Sigmoid colon (tissue), 6 donors: ENCODE measurements at regions not wholly inside any gene's neighbourhood (a gene's known extent, or its start where the extent isn't known, plus 50 kb on each side); places are given as distances from the start of the nearest gene placed in this dataset.
"Not testable (repeated sequence)": the region's sequence is repeated elsewhere in the genome, so short reads cannot be mapped to it uniquely, and the experiment has no call there.

ENCODE experiments used
- DNase-seq: peaks from one replicate; pipeline ENCODE4 v3.0.0-alpha.2; 2019
- H3K27ac ChIP-seq, 4 donors: fragments of 200-600 bp; sonication (generic); one replicate each; pipeline ENCODE4 v1.5.1; 2016 to 2019; ENCODE audit warnings: mild to moderate bottlenecking in 1 of 4
- H3K27me3 ChIP-seq, 3 donors: fragments of 200-600 bp; sonication (generic); one replicate each; pipeline ENCODE4 v1.5.1; 2019; ENCODE audit warnings: mild to moderate bottlenecking in 1 of 3
- H3K36me3 ChIP-seq, 4 donors: fragments of 200-600 bp; sonication (generic); one replicate each; pipeline ENCODE4 v1.5.1; 2016 to 2019
- H3K4me1 ChIP-seq, 4 donors: fragments of 200-600 bp; sonication (generic); one replicate each; pipeline ENCODE4 v1.5.1; 2017 to 2019
- H3K4me3 ChIP-seq, 4 donors: fragments of 200-600 bp; sonication (generic); one replicate each; pipeline ENCODE4 v1.5.1; 2017 to 2019; ENCODE audit warnings: mild to moderate bottlenecking in 2 of 4, moderate library complexity in 1 of 4
- H3K9me3 ChIP-seq, 4 donors: fragments of 200-600 bp in 3 of 4; sonication (generic) in 3 of 4; one replicate each; pipeline versions ENCODE4 v1.5.1 to v1.6.1; 2013 to 2019
- CTCF ChIP-seq, 4 experiments: fragments of 450-650 bp in 3 of 4; fragments of 200-600 bp in 1 of 4; IDR thresholded peaks; one replicate each; pipeline ENCODE4 v1.5.1; 2016 to 2019; ENCODE audit warnings: antibody characterized with exemption in 4 of 4, mild to moderate bottlenecking in 3 of 4, moderate library complexity in 2 of 4
- EP300 ChIP-seq, 4 donors: sonication (generic); formaldehyde crosslinking; IDR thresholded peaks; one replicate each; pipeline ENCODE4 v1.6.1; 2017; ENCODE audit warnings: antibody characterized with exemption in 4 of 4
- POLR2A ChIP-seq, 2 donors: fragments of 450-650 bp; IDR thresholded peaks; one replicate each; pipeline ENCODE4 v1.6.1; 2016; ENCODE audit warnings: antibody characterized with exemption in 2 of 2, mild to moderate bottlenecking in 2 of 2, moderate library complexity in 2 of 2
- POLR2AphosphoS5 ChIP-seq, 4 donors: sonication (generic); formaldehyde crosslinking; IDR thresholded peaks; one replicate each; pipeline ENCODE4 v1.6.1; 2017; ENCODE audit warnings: antibody characterized with exemption in 4 of 4
- WGBS, 2 donors: extraction: QIAGEN DNeasy Blood & Tissue Kit; methylation state at CpG; one replicate each; pipeline ENCODE4 v1.1.7; 2013; 5-methylcytosine and 5-hydroxymethylcytosine counted together
- intact Hi-C: fragments of 100-400 bp; cut with DNase I; formaldehyde crosslinking; loops from one replicate; pipeline ENCODE4 v1.15.1; 2023
- donor health status: healthy with polysubstance abuse.
- donor health status: healthy.

GRCh38 chr10:6795541-6795940 lies 215.5 kb upstream of the PRKCQ start:
- Histone ChIP-seq H3K36me3 (no peaks in the 10 kb centered on the region), H3K9me3 (no peaks in the 10 kb centered on the region), H3K4me1 (no peaks in the 10 kb centered on the region), H3K4me3 (no peak overlapping the region), H3K27me3 (no peaks in the 10 kb centered on the region), H3K27ac (no peak overlapping the region)
- intact Hi-C loops: no loop called here
- no peak for DNase-seq
- TF ChIP-seq POLR2AphosphoS5 (IDR thresholded peaks at IDR 0.05) (no peak), EP300 (IDR thresholded peaks at IDR 0.05) (no peak)
- WGBS, 2 donors: 86 to 89% methylated on average over 6 of the region's 6 CpGs

- H3K36me3 ChIP-seq, H3K4me3 ChIP-seq, H3K27ac ChIP-seq, intact Hi-C loops, H3K27me3 ChIP-seq, DNase-seq, H3K9me3 ChIP-seq, H3K4me1 ChIP-seq: not testable (repeated sequence)
- 60 to 61% methylated on average over 6 of the region's 10 CpGs for WGBS, 2 donors
Observed at GRCh38 chr10:6794841-6795240, 214.8 kb upstream of the PRKCQ start.

- H3K4me3 ChIP-seq: no peak overlapping the region
- TF ChIP-seq POLR2A (IDR thresholded peaks at IDR 0.05) (no peak), CTCF (IDR thresholded peaks at IDR 0.05) (no peak), EP300 (IDR thresholded peaks at IDR 0.05) (no peak), POLR2AphosphoS5 (IDR thresholded peaks at IDR 0.05) (no peak)
- 78 to 83% methylated on average over 10 of the region's 10 CpGs for WGBS, 2 donors
- H3K27me3 ChIP-seq: no peaks in the 10 kb centered on the region
- no peaks in the 10 kb centered on the region for H3K9me3 ChIP-seq
- intact Hi-C loops: no loop called here
- no peaks in the 10 kb centered on the region for H3K4me1 ChIP-seq
- no peak for DNase-seq
- H3K27ac ChIP-seq: no peak overlapping the region
- H3K36me3 ChIP-seq: no peaks in the 10 kb centered on the region
Observed at GRCh38 chr10:6794441-6794840, 214.4 kb upstream of the PRKCQ start.

GRCh38 chr10:6788731-6789130 lies 208.7 kb upstream of the PRKCQ start:
- 70 to 82% methylated on average over 7 of the region's 7 CpGs for WGBS, 2 donors
- no peaks in the 10 kb centered on the region for H3K9me3 ChIP-seq
- no peak for DNase-seq
- H3K4me3 ChIP-seq: no peak overlapping the region
- intact Hi-C loops: loop anchor here (5.0 kb wide), 1 partner anchor 629 kb away; no protein-coding TSS in a partner anchor
- TF ChIP-seq POLR2A (IDR thresholded peaks at IDR 0.05) (no peak), POLR2AphosphoS5 (IDR thresholded peaks at IDR 0.05) (no peak), EP300 (IDR thresholded peaks at IDR 0.05) (no peak), CTCF (IDR thresholded peaks at IDR 0.05) (no peak)
- H3K36me3 ChIP-seq: no peaks in the 10 kb centered on the region
- peaks cover 0 to 12% (median 5%) of the 10 kb centered on the region in 4 donors for H3K4me1 ChIP-seq
- no peaks in the 10 kb centered on the region for H3K27me3 ChIP-seq
- no peak overlapping the region for H3K27ac ChIP-seq

- Histone ChIP-seq H3K27ac (no peak overlapping the region), H3K4me1 (peaks cover 0 to 12% (median 5%) of the 10 kb centered on the region in 4 donors), H3K9me3 (no peaks in the 10 kb centered on the region), H3K27me3 (no peaks in the 10 kb centered on the region), H3K36me3 (no peaks in the 10 kb centered on the region), H3K4me3 (no peak overlapping the region)
- 77 to 89% methylated on average over 5 of the region's 5 CpGs for WGBS, 2 donors
- DNase-seq: no peak
- intact Hi-C loops: loop anchor here (5.0 kb wide), 1 partner anchor 629 kb away; no protein-coding TSS in a partner anchor
- no peak for TF ChIP-seq POLR2AphosphoS5 (IDR thresholded peaks at IDR 0.05)
- TF ChIP-seq EP300 (IDR thresholded peaks at IDR 0.05): no peak
Observed at GRCh38 chr10:6788231-6788630, 208.2 kb upstream of the PRKCQ start.

- intact Hi-C loops: loop anchor here (5.0 kb wide), 1 partner anchor 630 kb away; no protein-coding TSS in a partner anchor
- no peaks in the 10 kb centered on the region for H3K27me3 ChIP-seq
- no peaks in the 10 kb centered on the region for H3K36me3 ChIP-seq
- H3K27ac ChIP-seq: no peak overlapping the region
- no peak for DNase-seq
- H3K9me3 ChIP-seq: no peaks in the 10 kb centered on the region
- H3K4me3 ChIP-seq: no peak overlapping the region
- 86 to 92% methylated on average over 3 of the region's 3 CpGs for WGBS, 2 donors
- no peak for TF ChIP-seq POLR2AphosphoS5 (IDR thresholded peaks at IDR 0.05)
- no peak for TF ChIP-seq EP300 (IDR thresholded peaks at IDR 0.05)
- no peak for TF ChIP-seq CTCF (IDR thresholded peaks at IDR 0.05)
- no peak for TF ChIP-seq POLR2A (IDR thresholded peaks at IDR 0.05)
- peaks cover 0 to 12% (median 5%) of the 10 kb centered on the region in 4 donors for H3K4me1 ChIP-seq
Observed at GRCh38 chr10:6787718-6788117, 207.6 kb upstream of the PRKCQ start.
